LNCaP clone FGC (cell line): ENCODE measurements at regions not wholly inside any gene's neighbourhood (a gene's known extent, or its start where the extent isn't known, plus 50 kb on each side); places are given as distances from the start of the nearest gene placed in this dataset.
A peak's percentile ranks its signal among the peaks of the same experiment; 100 is the strongest.

Experiments
- DNase-seq: peaks from one replicate; pipeline ENCODE4 v3.0.0-alpha.2; 2011; ENCODE audit warnings: low read depth
- H3K4me3 ChIP-seq: 2 replicates; pipeline ENCODE4 v1.5.1; 2011; ENCODE audit warnings: mild to moderate bottlenecking, low read depth, low read length, control low read depth
- CTCF ChIP-seq: IDR thresholded peaks from 2 replicates; pipeline ENCODE4 v1.5.1; 2012; ENCODE audit warnings: mild to moderate bottlenecking; ENCODE audit not compliant: control insufficient read depth, insufficient read depth; ENCODE audit errors: extremely low read depth

GRCh38 chrX:97846718-97847237, 963.1 kb downstream of the RPA4 start:
- no peak for TF ChIP-seq CTCF
- H3K4me3 ChIP-seq, result no peak overlapping the region
- DNase-seq, result no peak

GRCh38 chrX:97847885-97848679, 964.4 kb downstream of the RPA4 start:
- no peak overlapping the region for H3K4me3 ChIP-seq
- no peak for DNase-seq
- TF ChIP-seq CTCF, result no peak

- H3K4me3 ChIP-seq, result no peak overlapping the region
- TF ChIP-seq CTCF, result peak; percentile 16; the same call in 1 of the 2 replicates
- DNase-seq, result no peak
Observed at GRCh38 chrX:97849951-97850350, 966.2 kb downstream of the RPA4 start.

- TF ChIP-seq CTCF, result no peak
- no peak for DNase-seq
- no peak overlapping the region for H3K4me3 ChIP-seq
Observed at GRCh38 chrX:97850911-97851310, 967.2 kb downstream of the RPA4 start.

- no peak overlapping the region for H3K4me3 ChIP-seq
- no peak for DNase-seq
- no peak for TF ChIP-seq CTCF
Observed at GRCh38 chrX:97854086-97854485, 970.4 kb downstream of the RPA4 start.

GRCh38 chrX:97858592-97858991, 974.9 kb downstream of the RPA4 start:
- DNase-seq, result no peak
- no peak for TF ChIP-seq CTCF

GRCh38 chrX:97860226-97860625, 976.5 kb downstream of the RPA4 start:
- H3K4me3 ChIP-seq, result no peak overlapping the region
- TF ChIP-seq CTCF, result no peak
- no peak for DNase-seq

More at GRCh38 chrX:97858592-97858991, 974.9 kb downstream of the RPA4 start:
- H3K4me3 ChIP-seq, result no peak overlapping the region
